ENCODE measurements at regions not wholly inside any gene's neighbourhood (a gene's known extent, or its start where the extent isn't known, plus 50 kb on each side); places are given as distances from the start of the nearest gene placed in this dataset.

DNA sequence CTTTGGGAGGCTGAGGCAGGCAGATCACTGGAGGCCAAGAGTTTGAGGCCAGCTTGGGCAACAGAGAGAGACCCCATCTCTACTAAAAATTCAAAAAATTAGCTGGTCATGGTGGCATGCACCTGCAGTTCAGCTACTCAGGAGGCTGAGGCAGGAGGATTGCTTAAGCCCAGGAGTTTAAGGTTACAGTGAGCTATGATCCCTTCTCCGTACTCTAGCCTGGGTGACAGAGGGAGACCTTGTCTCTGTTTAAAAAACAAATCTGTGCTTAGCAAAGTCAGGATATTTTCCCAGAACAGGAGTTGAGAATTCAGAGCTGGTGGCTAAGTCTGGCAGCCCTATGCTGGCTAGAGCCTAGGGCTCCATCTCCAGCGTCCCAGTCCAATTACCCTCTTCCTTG lies 142.9 kb upstream of the PZP start:
- DNase-seq (ENCODE audit: low read depth, low spot score) = no peak
- H3K4me3 ChIP-seq (ENCODE audit: low read depth, low read length) = no peak overlapping the region
- ChIA-PET CTCF (no interaction called here), POLR2A (interaction anchor here (0.8 kb wide), 1 partner anchor 9 kb away, joined by 3 read pairs; no protein-coding TSS in a partner anchor)
- TF ChIP-seq, protein P1, sequence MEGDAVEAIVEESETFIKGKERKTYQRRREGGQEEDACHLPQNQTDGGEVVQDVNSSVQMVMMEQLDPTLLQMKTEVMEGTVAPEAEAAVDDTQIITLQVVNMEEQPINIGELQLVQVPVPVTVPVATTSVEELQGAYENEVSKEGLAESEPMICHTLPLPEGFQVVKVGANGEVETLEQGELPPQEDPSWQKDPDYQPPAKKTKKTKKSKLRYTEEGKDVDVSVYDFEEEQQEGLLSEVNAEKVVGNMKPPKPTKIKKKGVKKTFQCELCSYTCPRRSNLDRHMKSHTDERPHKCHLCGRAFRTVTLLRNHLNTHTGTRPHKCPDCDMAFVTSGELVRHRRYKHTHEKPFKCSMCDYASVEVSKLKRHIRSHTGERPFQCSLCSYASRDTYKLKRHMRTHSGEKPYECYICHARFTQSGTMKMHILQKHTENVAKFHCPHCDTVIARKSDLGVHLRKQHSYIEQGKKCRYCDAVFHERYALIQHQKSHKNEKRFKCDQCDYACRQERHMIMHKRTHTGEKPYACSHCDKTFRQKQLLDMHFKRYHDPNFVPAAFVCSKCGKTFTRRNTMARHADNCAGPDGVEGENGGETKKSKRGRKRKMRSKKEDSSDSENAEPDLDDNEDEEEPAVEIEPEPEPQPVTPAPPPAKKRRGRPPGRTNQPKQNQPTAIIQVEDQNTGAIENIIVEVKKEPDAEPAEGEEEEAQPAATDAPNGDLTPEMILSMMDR (IDR thresholded peaks at IDR 0.05; ENCODE audit: insufficient read depth, low read length, missing control alignments) = no peak

DNA sequence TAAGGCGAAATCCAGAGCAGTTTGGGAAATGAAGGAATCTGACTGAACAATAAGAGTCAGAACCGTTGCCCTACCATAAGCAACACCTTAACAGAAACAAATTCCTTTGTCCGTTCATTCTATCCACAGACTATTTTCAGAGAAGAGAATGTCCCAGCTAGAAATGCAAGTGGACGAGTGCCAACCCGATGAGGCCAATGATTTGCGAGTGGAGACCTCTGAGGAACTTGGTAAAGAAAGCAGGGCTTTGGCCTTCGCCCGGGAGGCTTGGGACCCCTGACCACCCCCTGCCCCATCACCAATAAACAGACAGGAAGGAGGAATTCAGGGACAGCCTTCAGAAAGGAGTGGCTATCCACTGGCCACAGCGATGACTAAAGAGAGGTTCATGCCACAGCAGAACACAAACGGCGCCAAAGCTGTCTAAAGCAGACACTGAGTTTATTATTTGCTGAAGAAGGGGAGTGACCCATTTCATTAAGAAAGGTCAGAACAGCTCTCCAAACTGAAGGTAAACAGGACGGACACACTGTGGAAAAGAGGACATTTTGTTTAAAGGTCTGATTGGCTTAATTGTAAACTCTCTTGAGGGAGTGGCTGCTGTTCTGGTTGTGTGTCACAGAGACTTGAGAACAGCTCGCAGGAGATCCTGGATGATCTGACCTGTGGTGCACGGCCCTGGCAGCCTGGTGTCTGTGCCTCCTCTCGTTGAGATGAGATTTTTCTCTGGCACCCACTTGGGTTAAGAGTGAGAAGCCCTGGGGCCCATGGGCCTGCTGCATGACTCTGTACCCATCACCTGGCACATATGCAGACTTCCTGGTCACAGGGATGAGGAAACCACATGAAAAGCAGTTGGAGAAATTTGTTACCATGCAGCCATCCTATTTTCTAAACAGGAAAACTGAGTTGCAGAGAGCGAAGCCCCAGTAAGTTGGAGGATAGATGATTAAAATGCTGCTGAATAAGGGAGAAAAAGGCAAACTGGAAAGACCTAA lies 142.0 kb upstream of the PZP start:
- POLR2A ChIA-PET = no interaction called here
- no peak for DNase-seq (ENCODE audit: low read depth, low spot score)
- TF ChIP-seq, protein P1 (IDR thresholded peaks at IDR 0.05; ENCODE audit: insufficient read depth, low read length, missing control alignments) = no peak
- CTCF ChIA-PET = interaction anchor here (0.6 to 4.6 kb wide), 2 partner anchors 18 to 412 kb away, joined by 3 to 36 read pairs; no protein-coding TSS in a partner anchor
- no peak overlapping the region for H3K4me3 ChIP-seq (ENCODE audit: low read depth, low read length)

DNA sequence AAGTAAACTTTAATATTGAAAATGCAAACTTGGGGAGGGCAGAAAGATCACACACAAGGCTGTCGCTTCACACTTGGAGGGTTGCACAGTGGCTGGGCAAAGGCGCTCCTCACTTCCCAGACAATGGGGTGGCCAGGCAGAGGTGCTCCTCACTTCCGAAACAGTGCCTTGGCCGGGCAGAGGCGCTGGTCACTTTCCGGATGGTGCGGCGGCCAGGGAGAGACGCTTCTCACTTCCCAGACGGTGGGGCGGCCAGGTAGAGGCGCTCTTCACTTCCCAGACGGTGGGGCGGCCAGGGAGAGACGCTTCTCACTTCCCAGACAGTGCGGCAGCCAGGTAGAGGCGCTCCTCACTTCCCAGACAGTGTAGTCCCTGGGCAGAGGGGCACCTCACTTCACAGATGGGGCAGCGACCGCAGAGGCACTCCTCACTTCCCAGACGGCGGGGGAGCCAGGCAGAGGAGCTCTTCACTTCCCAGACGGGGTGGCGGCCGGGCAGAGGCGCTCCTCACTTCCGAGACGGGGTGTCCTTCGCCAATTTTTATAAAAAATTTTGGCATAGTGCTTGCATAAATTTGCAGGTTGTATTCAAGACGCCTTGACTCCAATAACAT lies 140.8 kb upstream of the PZP start:
- POLR2A ChIA-PET = no interaction called here
- CTCF ChIA-PET = interaction anchor here (4.6 kb wide), 1 partner anchor 17 kb away, joined by 36 read pairs; no protein-coding TSS in a partner anchor
- no peak overlapping the region for H3K4me3 ChIP-seq (ENCODE audit: low read depth, low read length)
- DNase-seq (ENCODE audit: low read depth, low spot score) = no peak
- TF ChIP-seq, protein P1 (IDR thresholded peaks at IDR 0.05; ENCODE audit: insufficient read depth, low read length, missing control alignments) = no peak

DNA sequence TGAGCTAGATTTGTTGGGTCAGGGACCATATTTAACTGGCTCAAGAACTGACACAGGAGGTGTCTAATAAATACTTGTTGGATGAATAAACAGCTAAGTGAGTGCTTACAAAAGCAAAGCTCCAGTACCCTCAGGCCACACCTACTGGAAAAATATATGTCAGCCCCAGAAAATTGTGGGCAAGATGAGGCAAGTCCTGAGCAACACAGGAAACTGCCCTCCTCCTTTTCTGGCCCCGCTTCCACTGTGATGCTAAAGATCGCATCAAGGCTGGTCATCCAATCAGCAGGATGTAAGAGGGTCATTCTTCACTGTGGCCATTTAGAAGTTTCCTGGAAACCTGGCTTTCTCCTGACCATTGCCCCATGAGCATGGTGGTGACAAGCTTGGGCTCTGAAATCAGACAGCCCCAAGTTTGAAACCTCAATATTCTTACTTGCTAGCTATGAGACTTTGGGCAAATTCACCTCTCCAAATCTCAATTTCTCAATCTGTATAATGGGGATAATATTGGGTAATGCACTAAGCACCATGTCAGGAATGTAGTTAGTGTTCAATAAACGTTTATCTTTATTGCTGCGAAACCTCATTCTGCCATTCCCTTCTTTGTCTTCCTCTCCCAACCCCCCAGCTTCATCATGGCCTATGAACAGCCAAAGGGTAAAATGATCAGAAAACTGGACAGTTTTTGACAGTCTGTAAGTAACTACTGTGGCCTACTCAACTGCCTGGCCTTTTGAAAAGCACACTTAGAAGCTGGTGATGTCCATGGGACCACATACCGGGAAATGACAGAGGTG lies 139.3 kb upstream of the PZP start:
- no peak for DNase-seq (ENCODE audit: low read depth, low spot score)
- POLR2A ChIA-PET = no interaction called here
- H3K4me3 ChIP-seq (ENCODE audit: low read depth, low read length) = no peak overlapping the region
- TF ChIP-seq, protein P1 (IDR thresholded peaks at IDR 0.05; ENCODE audit: insufficient read depth, low read length, missing control alignments) = no peak
- CTCF ChIA-PET = interaction anchor here (4.6 kb wide), 1 partner anchor 16 kb away, joined by 36 read pairs; no protein-coding TSS in a partner anchor

DNA sequence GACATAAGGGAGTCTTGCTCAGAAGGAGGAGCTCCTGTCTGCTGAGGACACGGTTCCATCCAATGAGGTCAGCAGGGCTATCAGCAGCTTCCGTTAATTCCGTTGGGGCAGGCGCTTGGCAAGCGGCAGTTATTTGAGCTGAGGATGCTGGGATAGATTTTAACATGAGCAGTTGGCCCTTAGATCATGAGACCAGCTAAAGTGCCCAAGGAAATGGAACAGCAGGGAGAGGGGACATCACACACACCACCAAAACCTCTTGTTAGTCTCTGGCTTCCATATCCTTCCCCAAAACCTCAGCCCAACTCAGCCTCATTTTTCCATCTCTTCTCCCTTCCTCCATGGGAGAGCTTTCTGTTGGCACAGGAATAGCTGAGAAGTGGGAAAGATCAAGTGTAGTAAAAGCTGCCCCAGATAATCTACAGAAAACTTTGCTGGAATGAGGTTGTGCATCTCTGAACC lies 138.7 kb upstream of the PZP start:
- DNase-seq (ENCODE audit: low read depth, low spot score) = no peak
- ChIA-PET CTCF (interaction anchor here (4.6 kb wide), 1 partner anchor 15 kb away, joined by 36 read pairs; no protein-coding TSS in a partner anchor), POLR2A (no interaction called here)
- TF ChIP-seq, protein P1 (IDR thresholded peaks at IDR 0.05; ENCODE audit: insufficient read depth, low read length, missing control alignments) = no peak
- no peak overlapping the region for H3K4me3 ChIP-seq (ENCODE audit: low read depth, low read length)

Data from AG04449 (cell line).